ENCODE measurements at regions not wholly inside any gene's neighbourhood (a gene's known extent, or its start where the extent isn't known, plus 50 kb on each side); places are given as distances from the start of the nearest gene placed in this dataset.

GRCh38 chr7:118757066-118757465 is 532.6 kb downstream of the ANKRD7 start:
- H3K9me3 Mint-ChIP-seq = peaks cover 0 to 14% (median 3%) of the 10 kb centered on the region in 7 donors
- ATAC-seq (ENCODE audit: low read depth in 2 of 2) (no peak), DNase-seq (no peak)
- H3K36me3 Mint-ChIP-seq = no peaks in the 10 kb centered on the region
- H3K27me3 Mint-ChIP-seq = no peaks in the 10 kb centered on the region
- H3K4me1 Mint-ChIP-seq = no peaks in the 10 kb centered on the region
- H3K4me3 Mint-ChIP-seq = no peak overlapping the region
- H3K27ac Mint-ChIP-seq = no peak overlapping the region

- no peak for DNase-seq
- H3K27ac Mint-ChIP-seq = no peak overlapping the region
Observed at GRCh38 chr7:118758582-118758981, 534.1 kb downstream of the ANKRD7 start.

GRCh38 chr7:118759921-118760320 is 535.4 kb downstream of the ANKRD7 start:
- Mint-ChIP-seq H3K4me3 (no peak overlapping the region), H3K27ac (no peak overlapping the region), H3K27me3 (no peaks in the 10 kb centered on the region), H3K4me1 (no peaks in the 10 kb centered on the region), H3K36me3 (no peaks in the 10 kb centered on the region), H3K9me3 (peaks cover 0 to 23% (median 4%) of the 10 kb centered on the region in 7 donors)
- no peak for ATAC-seq (ENCODE audit: low read depth in 2 of 2)
- no peak for DNase-seq

More at GRCh38 chr7:118758582-118758981, 534.1 kb downstream of the ANKRD7 start:
- no peaks in the 10 kb centered on the region for H3K4me1 Mint-ChIP-seq
- H3K36me3 Mint-ChIP-seq = no peaks in the 10 kb centered on the region
- no peak overlapping the region for H3K4me3 Mint-ChIP-seq
- no peaks in the 10 kb centered on the region for H3K27me3 Mint-ChIP-seq
- ATAC-seq (ENCODE audit: low read depth in 2 of 2) = no peak
- H3K9me3 Mint-ChIP-seq = peaks cover 0 to 23% (median 3%) of the 10 kb centered on the region in 7 donors

DNA sequence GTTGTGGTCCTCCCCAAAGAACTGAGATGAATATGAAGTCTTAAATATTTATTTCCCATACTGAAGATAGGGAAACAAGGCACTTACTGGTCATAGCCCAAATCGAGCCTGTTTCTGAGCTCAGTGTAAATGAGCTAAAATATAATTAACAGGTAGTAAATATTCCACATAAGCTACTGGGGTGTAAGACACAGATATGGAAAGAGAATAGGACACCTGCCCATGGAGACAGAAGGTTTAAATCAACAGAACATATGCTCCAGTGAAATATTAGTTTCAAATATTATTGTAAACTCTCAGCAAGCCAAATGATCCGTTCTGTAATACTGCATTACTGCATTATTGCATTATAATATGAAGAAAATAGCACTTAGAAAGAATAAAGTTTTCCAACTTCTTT is 537.9 kb downstream of the ANKRD7 start:
- no peak overlapping the region for H3K4me3 Mint-ChIP-seq

DNA sequence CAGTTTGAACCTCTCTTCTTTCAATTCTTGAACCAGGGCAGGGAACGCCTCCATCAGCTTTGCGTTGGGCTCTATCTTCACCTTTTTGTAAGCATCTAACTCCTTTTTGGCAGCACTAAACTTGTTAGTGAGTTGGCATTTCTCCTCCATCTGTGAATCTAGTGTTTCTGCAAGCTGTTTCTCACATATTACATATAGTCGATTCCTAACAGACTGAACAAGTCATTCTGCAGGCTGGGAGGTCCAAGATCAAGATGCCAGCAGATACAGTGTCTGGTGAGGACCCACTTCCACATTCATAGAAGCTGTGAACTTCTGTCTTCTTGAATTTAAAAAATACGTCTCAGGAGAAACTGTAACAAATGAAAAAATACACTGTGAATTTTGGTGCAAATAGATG is 539.7 kb downstream of the ANKRD7 start:
- Mint-ChIP-seq H3K4me3 (no peak overlapping the region), H3K4me1 (no peaks in the 10 kb centered on the region)
- no peak for DNase-seq

More for the DNA sequence above, 537.9 kb downstream of the ANKRD7 start:
- Mint-ChIP-seq H3K27ac (no peak overlapping the region), H3K9me3 (peaks cover 2 to 23% (median 4%) of the 10 kb centered on the region in 7 donors), H3K27me3 (no peaks in the 10 kb centered on the region), H3K4me1 (no peaks in the 10 kb centered on the region), H3K36me3 (no peaks in the 10 kb centered on the region)
- ATAC-seq (ENCODE audit: low read depth in 2 of 2) = no peak
- DNase-seq = no peak

DNA sequence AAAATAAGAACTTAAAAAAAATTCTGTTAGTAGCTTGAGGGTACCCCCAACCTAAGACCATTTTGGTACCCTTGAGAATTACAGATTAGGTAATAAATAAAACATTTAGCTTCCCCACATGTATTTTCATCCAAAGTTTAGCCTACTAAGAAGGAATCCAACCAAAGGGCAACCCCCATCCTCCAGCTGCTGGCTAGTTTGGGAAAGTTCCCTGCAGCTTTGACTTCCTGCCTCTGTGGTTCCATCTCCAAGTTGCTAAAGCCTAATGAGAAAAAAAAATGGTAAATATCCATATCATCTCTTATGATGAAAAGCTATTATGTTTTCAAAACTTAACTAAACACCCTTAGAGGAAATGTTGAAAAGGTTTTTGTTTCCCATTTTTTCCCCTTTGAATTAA is 547.2 kb downstream of the ANKRD7 start:
- Mint-ChIP-seq H3K9me3 (peaks cover 0 to 1% (median 0%) of the 10 kb centered on the region in 7 donors), H3K36me3 (no peaks in the 10 kb centered on the region), H3K27me3 (no peaks in the 10 kb centered on the region), H3K4me1 (no peaks in the 10 kb centered on the region), H3K27ac (no peak overlapping the region), H3K4me3 (no peak overlapping the region)
- DNase-seq (no peak), ATAC-seq (ENCODE audit: low read depth in 2 of 2) (no peak)

More for the DNA sequence above, 539.7 kb downstream of the ANKRD7 start:
- no peak overlapping the region for H3K27ac Mint-ChIP-seq
- H3K9me3 Mint-ChIP-seq = peaks cover 0 to 23% (median 4%) of the 10 kb centered on the region in 7 donors
- H3K27me3 Mint-ChIP-seq = no peaks in the 10 kb centered on the region
- H3K36me3 Mint-ChIP-seq = no peaks in the 10 kb centered on the region
- no peak for ATAC-seq (ENCODE audit: low read depth in 2 of 2)

DNA sequence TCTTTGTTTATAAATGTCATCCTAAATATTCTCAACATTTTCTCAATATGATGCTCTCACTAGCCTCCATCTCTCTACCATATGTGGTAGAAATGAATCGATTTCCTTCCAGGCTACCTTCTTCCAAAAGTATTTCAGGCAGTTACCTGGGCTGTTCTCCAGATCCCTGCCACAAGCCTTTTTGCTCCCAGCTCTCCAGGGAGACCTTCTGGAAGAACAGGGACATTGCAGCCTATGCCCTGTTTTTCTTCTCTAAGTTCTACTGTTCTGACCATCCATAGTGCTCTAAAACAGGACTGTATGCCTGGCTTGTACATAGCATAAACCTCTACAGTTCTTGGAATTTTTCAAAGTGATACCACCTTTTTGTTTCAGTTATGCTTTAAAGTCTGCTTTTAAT is 552.8 kb downstream of the ANKRD7 start:
- Mint-ChIP-seq H3K36me3 (no peaks in the 10 kb centered on the region), H3K4me1 (no peaks in the 10 kb centered on the region), H3K9me3 (peaks cover 0 to 9% (median 0%) of the 10 kb centered on the region in 7 donors), H3K4me3 (no peak overlapping the region), H3K27ac (no peak overlapping the region), H3K27me3 (no peaks in the 10 kb centered on the region)
- DNase-seq = no peak
- ATAC-seq (ENCODE audit: low read depth in 2 of 2) = no peak

DNA sequence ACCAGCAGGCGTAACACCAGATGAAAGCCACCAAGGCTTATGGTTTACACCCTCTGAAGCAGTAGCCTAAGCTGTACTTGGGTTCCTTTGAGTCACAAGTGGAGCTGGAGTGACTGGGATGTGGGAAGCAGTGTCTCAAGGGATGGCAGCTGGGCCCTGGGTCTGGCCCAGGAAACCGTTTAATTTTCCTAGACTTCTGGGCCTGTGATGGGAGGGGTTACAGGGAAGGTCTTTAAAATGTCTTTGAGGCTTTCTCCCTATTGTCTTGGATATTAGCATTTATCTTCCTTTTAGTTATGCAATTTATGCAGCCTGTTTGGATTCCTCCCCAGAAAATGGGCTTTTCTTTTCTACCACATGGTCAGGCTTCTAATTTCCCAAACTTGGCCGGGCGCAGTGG is 568.2 kb downstream of the ANKRD7 start:
- Mint-ChIP-seq H3K4me1 (no peaks in the 10 kb centered on the region), H3K27me3 (no peaks in the 10 kb centered on the region), H3K27ac (no peak overlapping the region), H3K36me3 (no peaks in the 10 kb centered on the region), H3K4me3 (no peak overlapping the region), H3K9me3 (peaks cover 0 to 5% (median 1%) of the 10 kb centered on the region in 7 donors)
- DNase-seq (no peak), ATAC-seq (ENCODE audit: low read depth in 2 of 2) (no peak)

GRCh38 chr7:118793582-118793981 is 569.1 kb downstream of the ANKRD7 start:
- Mint-ChIP-seq H3K4me1 (no peaks in the 10 kb centered on the region), H3K27ac (no peak overlapping the region), H3K36me3 (no peaks in the 10 kb centered on the region), H3K27me3 (no peaks in the 10 kb centered on the region), H3K9me3 (peaks cover 0 to 5% (median 1%) of the 10 kb centered on the region in 7 donors), H3K4me3 (no peak overlapping the region)
- ATAC-seq (ENCODE audit: low read depth in 2 of 2) (no peak), DNase-seq (no peak)

GRCh38 chr7:118794419-118794818 is 569.9 kb downstream of the ANKRD7 start:
- Mint-ChIP-seq H3K4me1 (no peaks in the 10 kb centered on the region), H3K27ac (no peak overlapping the region), H3K27me3 (no peaks in the 10 kb centered on the region), H3K36me3 (no peaks in the 10 kb centered on the region), H3K9me3 (peaks cover 0 to 5% (median 1%) of the 10 kb centered on the region in 7 donors), H3K4me3 (no peak overlapping the region)
- no peak for ATAC-seq (ENCODE audit: low read depth in 2 of 2)
- DNase-seq = no peak

DNA sequence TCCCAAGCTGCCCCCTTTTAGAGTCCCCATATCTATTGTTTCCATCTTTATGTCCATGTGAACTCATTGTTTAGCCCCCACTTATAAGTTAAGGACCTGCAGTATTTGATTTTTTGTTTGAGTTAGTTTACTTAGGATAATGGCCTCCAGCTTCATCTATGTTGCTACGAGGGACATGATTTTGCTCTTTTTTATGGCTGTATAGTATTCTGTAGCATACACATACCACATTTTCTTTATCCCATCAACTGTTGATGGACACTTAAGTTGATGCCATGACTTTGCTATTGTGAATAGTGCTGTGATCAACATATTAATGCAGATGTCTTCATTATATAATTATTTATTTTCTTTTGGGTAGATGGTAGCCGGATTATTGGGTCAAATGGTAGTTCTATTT is 576.9 kb downstream of the ANKRD7 start:
- peaks cover 0 to 10% (median 4%) of the 10 kb centered on the region in 7 donors for H3K9me3 Mint-ChIP-seq

GRCh38 chr7:118802726-118803125 is 578.2 kb downstream of the ANKRD7 start:
- ATAC-seq (ENCODE audit: low read depth in 2 of 2) = no peak
- H3K9me3 Mint-ChIP-seq = peaks cover 0 to 10% (median 4%) of the 10 kb centered on the region in 7 donors
- H3K4me1 Mint-ChIP-seq = no peaks in the 10 kb centered on the region
- H3K36me3 Mint-ChIP-seq = no peaks in the 10 kb centered on the region
- no peaks in the 10 kb centered on the region for H3K27me3 Mint-ChIP-seq
- no peak for DNase-seq
- H3K4me3 Mint-ChIP-seq = no peak overlapping the region
- no peak overlapping the region for H3K27ac Mint-ChIP-seq

More for the DNA sequence above, 576.9 kb downstream of the ANKRD7 start:
- no peaks in the 10 kb centered on the region for H3K36me3 Mint-ChIP-seq
- DNase-seq (no peak), ATAC-seq (ENCODE audit: low read depth in 2 of 2) (no peak)
- no peak overlapping the region for H3K4me3 Mint-ChIP-seq
- no peaks in the 10 kb centered on the region for H3K27me3 Mint-ChIP-seq
- no peak overlapping the region for H3K27ac Mint-ChIP-seq
- no peaks in the 10 kb centered on the region for H3K4me1 Mint-ChIP-seq

DNA sequence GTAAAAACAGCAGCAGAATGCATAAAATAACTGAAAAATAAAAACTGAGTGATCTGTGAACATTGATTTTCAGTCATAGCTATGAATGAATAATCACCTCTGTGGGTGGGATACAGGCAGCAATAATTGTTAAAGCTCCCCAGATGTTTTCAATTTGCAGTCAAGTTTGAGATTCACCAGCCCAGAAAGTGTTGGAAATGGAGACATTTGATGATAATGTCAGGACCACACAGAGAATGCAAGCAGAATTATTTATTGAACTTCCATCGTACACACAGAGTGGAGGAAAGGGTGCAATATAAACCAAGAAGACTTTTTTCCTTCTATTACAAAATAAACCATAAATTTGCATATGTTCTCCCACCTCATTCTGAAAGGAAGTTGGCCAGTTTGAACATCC is 601.7 kb downstream of the ANKRD7 start:
- ATAC-seq (ENCODE audit: low read depth in 2 of 2) = no peak
- Mint-ChIP-seq H3K27ac (no peak overlapping the region), H3K4me1 (no peaks in the 10 kb centered on the region), H3K27me3 (no peaks in the 10 kb centered on the region), H3K36me3 (no peaks in the 10 kb centered on the region), H3K9me3 (peaks cover 0 to 4% (median 0%) of the 10 kb centered on the region in 7 donors), H3K4me3 (no peak overlapping the region)
- DNase-seq = no peak

DNA sequence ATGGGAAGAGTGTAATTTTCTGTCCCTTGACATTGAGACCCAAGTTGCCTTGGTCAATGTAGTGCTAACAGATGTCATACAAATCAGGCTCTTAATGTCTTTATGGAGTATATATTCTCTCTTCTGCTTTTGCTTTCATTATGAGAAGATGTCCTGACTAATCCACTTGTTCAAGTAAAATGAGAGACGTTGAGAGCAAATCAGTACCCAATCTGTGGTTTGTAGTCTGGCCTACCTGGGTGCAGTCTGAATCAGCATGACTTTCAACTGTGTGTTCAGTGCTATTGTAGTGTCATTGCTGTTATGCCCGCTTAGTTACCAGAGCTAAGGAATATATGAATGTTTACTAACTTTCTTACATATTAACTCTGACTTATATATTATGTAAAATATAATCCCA is 612.4 kb downstream of the ANKRD7 start:
- Mint-ChIP-seq H3K27ac (no peak overlapping the region), H3K4me3 (no peak overlapping the region)

DNA sequence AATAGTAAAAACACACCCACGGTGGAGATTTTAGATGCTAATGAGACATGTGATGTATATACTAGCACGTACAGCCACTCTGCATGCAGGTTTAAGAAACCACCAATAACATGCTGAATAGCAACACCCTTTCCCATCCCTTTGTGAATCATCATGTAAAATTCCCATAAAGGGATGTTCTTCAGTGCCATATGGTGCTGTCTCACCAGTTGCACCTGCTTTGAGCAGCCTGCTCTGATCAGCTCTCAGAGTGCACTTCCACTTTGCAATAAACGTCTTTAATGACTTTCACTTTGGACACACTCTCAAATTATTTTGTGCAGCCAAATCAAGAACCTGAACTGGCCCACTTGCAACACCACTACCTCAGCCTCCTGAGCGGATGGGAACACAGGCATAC is 615.0 kb downstream of the ANKRD7 start:
- no peak overlapping the region for H3K4me3 Mint-ChIP-seq
- H3K9me3 Mint-ChIP-seq = peaks cover 0 to 5% (median 3%) of the 10 kb centered on the region in 7 donors
- no peaks in the 10 kb centered on the region for H3K36me3 Mint-ChIP-seq
- ATAC-seq (ENCODE audit: low read depth in 2 of 2) (no peak), DNase-seq (no peak)
- H3K27ac Mint-ChIP-seq = no peak overlapping the region
- no peaks in the 10 kb centered on the region for H3K4me1 Mint-ChIP-seq
- no peaks in the 10 kb centered on the region for H3K27me3 Mint-ChIP-seq

More for the DNA sequence above, 612.4 kb downstream of the ANKRD7 start:
- no peak for ATAC-seq (ENCODE audit: low read depth in 2 of 2)
- DNase-seq = no peak
- Mint-ChIP-seq H3K9me3 (peaks cover 0 to 15% (median 3%) of the 10 kb centered on the region in 7 donors), H3K36me3 (no peaks in the 10 kb centered on the region), H3K27me3 (no peaks in the 10 kb centered on the region), H3K4me1 (no peaks in the 10 kb centered on the region)
